Muscle of leg (tissue), 3 donors: ENCODE measurements at regions not wholly inside any gene's neighbourhood (a gene's known extent, or its start where the extent isn't known, plus 50 kb on each side); places are given as distances from the start of the nearest gene placed in this dataset.

Experiments
- DNase-seq: peaks from one replicate; pipeline ENCODE4 v3.0.0; 2013
- H3K27ac ChIP-seq: one replicate; pipeline ENCODE4 v1.5.1; 2013; ENCODE audit warnings: mild to moderate bottlenecking, low read length, control low read depth
- H3K27me3 ChIP-seq: one replicate; pipeline ENCODE4 v1.6.1; 2013; ENCODE audit warnings: low read length; ENCODE audit not compliant: control insufficient read depth, insufficient read depth
- H3K36me3 ChIP-seq: one replicate; pipeline ENCODE4 v1.6.1; 2013; ENCODE audit warnings: low read length; ENCODE audit not compliant: control insufficient read depth, insufficient read depth
- H3K4me1 ChIP-seq: one replicate; pipeline ENCODE4 v1.6.1; 2013; ENCODE audit warnings: low read length; ENCODE audit not compliant: control insufficient read depth, insufficient read depth
- H3K4me3 ChIP-seq: one replicate; pipeline ENCODE4 v1.5.1; 2013; ENCODE audit warnings: low read length, control low read depth
- H3K9me3 ChIP-seq: replicated peaks from 2 replicates; pipeline ENCODE4 v1.6.1; 2013; ENCODE audit warnings: low read depth, low read length; ENCODE audit not compliant: control insufficient read depth
- WGBS: methylation state at CpG from one replicate; pipeline ENCODE4 v1.1.5; 2013; ENCODE audit warnings: missing lambda C conversion rate; ENCODE audit not compliant: insufficient coverage; 5-methylcytosine and 5-hydroxymethylcytosine counted together

GRCh38 chr14:66231820-66232219, 254.4 kb upstream of the CCDC196 start:
- Histone ChIP-seq H3K4me3 (no peak overlapping the region), H3K9me3 (no peaks in the 10 kb centered on the region), H3K36me3 (no peaks in the 10 kb centered on the region), H3K27ac (no peak overlapping the region), H3K27me3 (no peaks in the 10 kb centered on the region), H3K4me1 (no peaks in the 10 kb centered on the region)
- WGBS, result no CpG with 5 or more reads among the region's 4 CpGs
- DNase-seq, result peak; percentile 11

DNA sequence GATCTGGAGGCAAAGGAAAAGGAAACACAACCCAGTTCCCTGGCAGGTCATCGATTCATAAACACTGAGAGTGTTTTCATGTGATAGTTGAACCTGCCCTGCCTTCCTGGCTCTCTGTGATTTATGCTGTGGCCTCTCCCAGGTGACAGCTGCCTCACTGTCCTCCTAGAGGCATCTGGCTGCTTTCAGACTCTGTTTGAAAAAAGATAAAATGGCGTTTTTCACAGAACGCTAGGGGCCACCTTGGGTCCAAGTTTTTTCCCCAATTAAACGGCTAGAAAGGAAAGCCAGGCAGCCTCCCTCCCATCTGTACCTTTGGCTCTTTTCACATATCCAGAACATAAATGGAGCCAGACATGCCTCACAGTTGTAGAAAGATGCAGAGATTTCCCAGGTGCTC, 252.6 kb upstream of the CCDC196 start:
- H3K4me1 ChIP-seq, result no peaks in the 10 kb centered on the region
- H3K36me3 ChIP-seq, result no peaks in the 10 kb centered on the region
- H3K9me3 ChIP-seq, result no peaks in the 10 kb centered on the region
- 14% methylated on average over 1 of the region's 4 CpGs for WGBS
- no peak overlapping the region for H3K27ac ChIP-seq
- no peak for DNase-seq
- no peak overlapping the region for H3K4me3 ChIP-seq
- no peaks in the 10 kb centered on the region for H3K27me3 ChIP-seq

DNA sequence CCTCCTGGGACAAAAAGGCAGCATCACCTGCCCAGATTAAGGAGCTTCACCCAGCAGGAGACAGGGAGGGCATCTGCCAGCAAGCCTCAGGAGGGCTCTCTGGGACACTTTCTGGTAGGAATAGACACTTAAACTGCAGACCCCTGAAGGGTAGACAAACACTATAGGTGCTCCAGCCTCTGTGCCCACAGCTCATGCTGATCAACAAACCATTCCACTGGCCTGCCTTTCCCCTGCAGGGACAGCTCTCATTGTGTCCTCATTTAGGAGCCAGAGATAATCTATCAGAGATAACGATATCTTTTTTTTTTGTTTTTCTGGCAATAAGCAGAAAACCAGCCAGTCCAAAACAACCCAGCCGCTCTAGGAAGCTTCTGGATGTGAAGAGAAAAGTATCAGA, 251.8 kb upstream of the CCDC196 start:
- no peaks in the 10 kb centered on the region for H3K36me3 ChIP-seq
- DNase-seq, result no peak
- WGBS, result no CpG with 5 or more reads among the region's 2 CpGs
- no peaks in the 10 kb centered on the region for H3K9me3 ChIP-seq
- H3K4me3 ChIP-seq, result no peak overlapping the region
- H3K4me1 ChIP-seq, result no peaks in the 10 kb centered on the region
- H3K27me3 ChIP-seq, result no peaks in the 10 kb centered on the region
- H3K27ac ChIP-seq, result no peak overlapping the region

DNA sequence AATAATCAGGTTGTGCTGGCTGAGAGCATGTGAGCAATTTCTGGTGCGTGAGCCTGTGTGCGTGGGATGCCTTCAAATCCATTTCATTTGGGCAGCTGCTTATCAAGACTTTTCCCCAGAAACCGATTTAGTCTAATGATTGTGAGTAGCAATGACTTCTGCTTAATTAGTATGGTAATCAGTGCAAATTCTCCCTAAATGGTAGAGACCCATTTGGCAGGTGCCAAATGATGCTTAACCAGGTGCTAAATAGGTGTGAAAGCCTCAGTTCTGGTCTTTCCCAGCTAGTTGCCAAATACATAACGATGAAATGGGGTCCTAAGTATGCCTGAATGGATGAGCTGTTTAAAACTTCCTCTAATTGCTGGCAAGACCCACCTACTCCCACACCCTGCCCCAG, 248.4 kb upstream of the CCDC196 start:
- no peak overlapping the region for H3K27ac ChIP-seq
- no peaks in the 10 kb centered on the region for H3K9me3 ChIP-seq
- no peak for DNase-seq
- 82% methylated on average over 3 of the region's 4 CpGs for WGBS
- H3K4me1 ChIP-seq, result no peaks in the 10 kb centered on the region
- no peaks in the 10 kb centered on the region for H3K27me3 ChIP-seq
- no peak overlapping the region for H3K4me3 ChIP-seq
- H3K36me3 ChIP-seq, result no peaks in the 10 kb centered on the region

GRCh38 chr14:66238969-66239368, 247.2 kb upstream of the CCDC196 start:
- Histone ChIP-seq H3K4me3 (no peak overlapping the region), H3K27me3 (no peaks in the 10 kb centered on the region), H3K27ac (no peak overlapping the region), H3K4me1 (no peaks in the 10 kb centered on the region), H3K36me3 (no peaks in the 10 kb centered on the region), H3K9me3 (no peaks in the 10 kb centered on the region)
- WGBS, result no CpG with 5 or more reads among the region's 1 CpG
- DNase-seq, result no peak

DNA sequence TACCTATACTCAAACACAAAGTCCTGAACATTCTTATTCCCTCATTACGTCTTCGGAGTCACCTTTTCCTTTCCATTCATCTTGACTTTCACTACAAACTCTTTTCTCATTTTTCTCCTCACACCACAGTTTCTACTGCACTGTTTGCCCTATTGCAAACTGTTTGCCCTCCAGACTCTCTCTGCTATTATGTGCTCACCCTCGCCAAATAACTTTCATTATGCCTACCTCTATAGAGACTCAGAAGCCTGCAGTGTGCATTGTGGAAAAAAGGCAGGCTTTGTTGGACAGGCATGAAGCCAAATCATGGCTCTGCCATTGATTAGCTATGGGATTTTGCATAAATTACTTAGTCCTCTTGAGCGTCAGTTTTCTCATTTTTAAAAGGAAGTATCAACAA, 246.6 kb upstream of the CCDC196 start:
- H3K4me3 ChIP-seq, result no peak overlapping the region
- no peaks in the 10 kb centered on the region for H3K4me1 ChIP-seq
- no peak overlapping the region for H3K27ac ChIP-seq
- no peaks in the 10 kb centered on the region for H3K36me3 ChIP-seq
- H3K27me3 ChIP-seq, result no peaks in the 10 kb centered on the region
- 100% methylated on average over 2 of the region's 4 CpGs for WGBS
- no peak for DNase-seq
- no peaks in the 10 kb centered on the region for H3K9me3 ChIP-seq

DNA sequence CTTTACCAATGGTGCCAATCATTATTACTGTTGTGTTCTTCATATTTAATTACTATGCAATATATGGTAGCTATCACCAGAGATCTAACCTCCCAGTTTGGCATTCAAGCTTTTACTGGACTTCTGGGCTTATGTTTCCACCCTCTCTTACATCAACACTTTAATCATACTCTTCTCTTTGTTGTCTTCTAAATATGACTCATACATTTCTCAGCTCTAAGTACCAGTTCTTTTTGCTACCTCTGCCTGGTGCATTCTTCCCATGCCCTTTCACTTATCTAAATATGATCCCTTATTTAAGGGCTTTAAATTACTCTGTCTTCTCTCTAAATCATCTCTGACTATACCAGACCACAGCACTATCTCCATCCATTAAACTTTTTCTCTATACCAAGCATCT, 246.1 kb upstream of the CCDC196 start:
- Histone ChIP-seq H3K36me3 (no peaks in the 10 kb centered on the region), H3K4me3 (no peak overlapping the region), H3K4me1 (no peaks in the 10 kb centered on the region), H3K9me3 (no peaks in the 10 kb centered on the region), H3K27ac (no peak overlapping the region), H3K27me3 (no peaks in the 10 kb centered on the region)
- DNase-seq, result no peak

- Histone ChIP-seq H3K4me1 (no peaks in the 10 kb centered on the region), H3K27me3 (no peaks in the 10 kb centered on the region), H3K27ac (no peak overlapping the region), H3K36me3 (no peaks in the 10 kb centered on the region), H3K4me3 (no peak overlapping the region), H3K9me3 (no peaks in the 10 kb centered on the region)
- 0% methylated on average over 1 of the region's 1 CpG for WGBS
- DNase-seq, result no peak
Observed at GRCh38 chr14:66242001-66242400, 244.2 kb upstream of the CCDC196 start.

- no peak overlapping the region for H3K27ac ChIP-seq
- H3K36me3 ChIP-seq, result no peaks in the 10 kb centered on the region
- H3K4me1 ChIP-seq, result no peaks in the 10 kb centered on the region
- no peak for DNase-seq
- no peak overlapping the region for H3K4me3 ChIP-seq
- H3K27me3 ChIP-seq, result no peaks in the 10 kb centered on the region
- no peaks in the 10 kb centered on the region for H3K9me3 ChIP-seq
- WGBS, result 100% methylated on average over 1 of the region's 5 CpGs
Observed at GRCh38 chr14:66244834-66245233, 241.3 kb upstream of the CCDC196 start.

- Histone ChIP-seq H3K27ac (no peak overlapping the region), H3K4me1 (no peaks in the 10 kb centered on the region), H3K27me3 (no peaks in the 10 kb centered on the region), H3K4me3 (no peak overlapping the region), H3K9me3 (no peaks in the 10 kb centered on the region), H3K36me3 (no peaks in the 10 kb centered on the region)
- 45% methylated on average over 3 of the region's 4 CpGs for WGBS
- no peak for DNase-seq
Observed at GRCh38 chr14:66247662-66248193, 238.4 kb upstream of the CCDC196 start.

DNA sequence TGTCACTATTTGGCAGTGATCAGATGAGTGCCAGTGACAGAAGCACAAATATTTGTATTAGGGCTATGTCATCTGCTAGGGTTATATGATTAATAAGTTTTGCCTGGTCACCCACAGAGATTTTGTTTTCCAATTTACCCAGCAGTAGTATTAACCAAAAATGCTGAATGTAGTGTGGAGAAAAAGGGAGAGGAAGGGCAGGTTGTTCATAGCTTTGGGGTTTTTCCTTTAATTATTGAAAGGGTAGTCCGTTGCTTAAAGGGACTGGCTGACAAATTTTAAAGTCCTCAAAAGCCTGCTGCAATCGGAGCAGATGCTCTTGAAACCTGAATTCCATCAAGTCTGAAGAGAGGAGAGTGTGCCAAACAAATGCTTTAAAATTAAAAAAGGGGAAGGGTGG, 237.9 kb upstream of the CCDC196 start:
- no peak overlapping the region for H3K4me3 ChIP-seq
- H3K27me3 ChIP-seq, result no peaks in the 10 kb centered on the region
- H3K36me3 ChIP-seq, result no peaks in the 10 kb centered on the region
- 20% methylated on average over 2 of the region's 2 CpGs for WGBS
- DNase-seq, result no peak
- no peak overlapping the region for H3K27ac ChIP-seq
- no peaks in the 10 kb centered on the region for H3K9me3 ChIP-seq
- H3K4me1 ChIP-seq, result no peaks in the 10 kb centered on the region
